HG03558 (cell line): ENCODE measurements at regions not wholly inside any gene's neighbourhood (a gene's known extent, or its start where the extent isn't known, plus 50 kb on each side); places are given as distances from the start of the nearest gene placed in this dataset.

Experiments
- ATAC-seq: cut with Tn5 transposase; IDR thresholded peaks from one replicate; pipeline ENCODE4 v1.9.1; 2021; ENCODE audit warnings: moderate number of reproducible peaks; ENCODE audit not compliant: unreplicated experiment; ENCODE audit errors: extremely low read depth

DNA sequence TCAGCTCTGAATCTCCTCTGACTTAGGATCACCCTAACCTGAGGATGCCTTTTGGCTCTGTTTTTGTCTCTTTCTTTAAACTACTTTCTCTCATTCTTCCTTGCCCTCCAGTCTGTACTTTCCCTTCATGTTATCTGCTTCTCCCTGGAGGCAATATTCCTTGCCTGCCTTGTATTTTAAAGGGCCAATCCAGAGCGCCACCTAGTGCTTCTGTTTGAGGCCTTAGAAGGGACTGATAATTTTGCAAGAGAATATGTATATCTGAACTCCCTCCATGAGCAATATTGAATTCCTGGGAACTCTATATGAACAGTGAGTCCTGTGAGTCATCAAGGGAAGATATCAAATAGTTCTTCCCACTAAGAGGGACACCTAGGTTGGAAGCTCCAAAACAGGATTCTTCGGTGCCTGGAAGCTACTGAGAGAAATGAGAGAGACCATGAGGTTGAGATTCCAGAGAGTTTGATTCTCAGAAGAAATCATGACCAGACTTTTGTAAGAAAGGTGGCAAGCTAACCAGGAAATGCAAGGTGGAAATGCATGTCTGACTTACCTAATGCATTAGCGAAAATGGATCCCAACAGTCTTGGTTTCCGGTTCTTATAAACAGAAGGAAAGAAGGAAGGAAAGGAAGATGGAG lies 203.8 kb upstream of the CD96 start:
- ATAC-seq: no peak

DNA sequence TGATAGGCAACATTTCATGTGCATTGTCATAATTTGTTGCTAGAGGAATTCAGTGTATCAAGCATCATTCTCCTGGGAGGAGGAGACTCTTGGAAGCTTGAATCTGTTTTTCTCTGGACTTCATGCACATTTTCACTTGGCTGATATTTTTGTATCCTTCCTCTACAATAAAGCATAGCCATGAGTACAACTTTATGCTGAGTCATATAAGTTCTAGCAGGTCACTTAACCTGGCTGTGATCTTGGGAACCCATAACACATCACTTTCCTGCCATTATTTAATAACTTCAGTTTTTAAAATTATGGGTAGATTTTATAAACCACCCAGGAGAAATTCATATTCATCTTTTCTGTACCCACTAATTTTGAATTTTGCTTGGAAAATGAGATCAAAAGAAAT lies 203.0 kb upstream of the CD96 start:
- ATAC-seq: no peak

- no peak for ATAC-seq
These were observed 190.7 kb upstream of the CD96 start for GRCh38 chr3:111351334-111351733.

GRCh38 chr3:111352585-111352984 lies 189.4 kb upstream of the CD96 start:
- no peak for ATAC-seq

- no peak for ATAC-seq
These were observed 182.6 kb upstream of the CD96 start for GRCh38 chr3:111359261-111360030.

- no peak for ATAC-seq
These were observed 179.5 kb upstream of the CD96 start for GRCh38 chr3:111362381-111363009.

DNA sequence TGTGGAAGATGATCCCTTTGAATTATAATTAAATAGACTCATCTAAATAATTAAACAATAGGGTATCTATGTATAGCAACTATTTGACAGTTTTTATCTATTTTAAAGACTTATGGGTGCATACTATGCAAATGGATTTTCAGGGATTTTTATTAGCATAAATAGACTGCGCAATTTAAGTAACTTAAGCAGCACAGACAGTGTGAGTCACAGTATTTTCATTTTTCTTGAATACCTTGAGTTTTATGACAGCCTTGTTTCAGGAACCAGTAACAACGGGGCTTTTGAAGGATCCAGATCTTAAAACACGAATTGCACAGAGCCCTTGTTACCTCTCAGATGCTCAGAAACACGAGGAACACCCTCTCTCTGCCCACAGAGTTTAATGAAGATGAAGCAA lies 175.5 kb upstream of the CD96 start:
- no peak for ATAC-seq

GRCh38 chr3:111368056-111368455 lies 173.9 kb upstream of the CD96 start:
- no peak for ATAC-seq

DNA sequence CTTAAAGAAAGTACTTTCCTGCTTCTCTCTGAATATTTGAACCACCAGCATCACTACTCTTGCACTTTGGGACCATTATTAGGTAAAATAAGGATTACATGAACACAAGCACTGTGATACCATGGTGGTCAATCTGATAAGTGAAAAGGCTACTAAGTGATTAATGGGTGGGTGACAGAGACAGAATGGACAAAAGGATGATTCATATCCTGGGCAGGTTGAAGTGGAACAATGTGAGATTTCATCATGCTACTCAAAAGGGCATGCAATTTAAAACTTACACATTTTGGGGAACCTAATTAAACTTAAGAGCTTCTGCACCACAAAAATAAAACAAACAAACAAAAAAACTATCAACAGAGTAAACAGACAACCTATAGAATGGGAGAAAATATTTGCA lies 172.0 kb upstream of the CD96 start:
- ATAC-seq: no peak

DNA sequence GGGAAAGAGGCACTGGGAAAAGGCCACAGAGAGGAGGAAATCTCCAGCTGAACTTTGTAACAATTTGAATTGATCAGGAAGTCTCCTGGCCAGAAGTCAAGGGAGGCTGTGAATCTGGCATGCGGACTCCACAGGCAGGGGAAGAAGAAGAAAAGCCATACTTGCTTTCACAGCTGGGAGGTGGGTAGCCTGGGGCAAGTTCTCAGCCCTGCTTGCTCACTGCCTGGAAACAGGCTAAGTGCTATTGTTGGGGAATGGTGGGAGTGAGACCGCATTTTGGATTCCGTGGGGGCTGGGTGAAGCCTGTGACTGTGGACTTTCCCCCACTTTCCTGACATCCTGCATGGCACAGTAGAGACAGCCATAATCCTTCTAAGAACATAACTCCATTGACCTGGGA lies 168.8 kb upstream of the CD96 start:
- ATAC-seq: no peak

DNA sequence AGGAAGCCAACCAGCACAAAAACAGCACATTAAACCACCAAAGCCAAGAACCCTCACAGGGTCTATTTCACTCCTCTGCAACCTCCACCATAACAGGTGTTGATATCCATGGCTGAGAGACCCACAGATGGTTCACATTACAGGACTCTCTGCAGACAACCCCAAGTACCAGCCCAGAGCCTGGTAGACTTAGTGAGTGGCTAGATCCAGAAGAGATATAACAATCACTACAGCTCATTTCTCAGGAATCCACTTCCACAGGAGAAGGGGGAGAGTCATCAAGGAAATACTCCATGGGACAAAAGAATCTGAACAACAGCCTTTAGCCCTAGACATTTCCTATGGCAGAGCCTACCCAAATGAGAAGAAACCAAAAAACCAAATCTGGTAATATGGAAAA lies 168.1 kb upstream of the CD96 start:
- ATAC-seq: no peak

DNA sequence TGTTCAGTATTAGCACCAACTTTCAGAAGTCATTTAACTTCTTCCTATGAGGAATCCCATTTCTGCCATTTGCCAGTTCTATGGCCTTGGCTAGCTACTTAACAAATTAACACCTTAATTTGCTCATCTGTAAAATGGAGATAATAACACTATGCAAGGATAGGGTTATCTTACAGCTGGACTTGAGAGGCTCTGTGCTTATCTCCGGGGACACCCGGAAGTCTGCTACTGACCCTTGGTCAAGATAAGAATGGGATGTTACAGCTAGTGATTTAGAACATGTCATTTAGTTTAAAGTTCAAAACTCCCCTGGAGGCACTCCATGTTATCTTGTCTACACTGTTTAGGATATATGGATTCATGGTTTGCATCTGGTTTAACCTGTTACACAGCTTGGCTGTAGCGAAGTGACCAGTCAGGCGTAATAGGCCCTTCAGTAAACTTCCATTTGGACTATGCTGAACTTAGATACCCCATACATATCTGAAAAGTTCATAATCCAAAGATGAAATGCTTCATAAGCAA lies 156.0 kb upstream of the CD96 start:
- no peak for ATAC-seq

DNA sequence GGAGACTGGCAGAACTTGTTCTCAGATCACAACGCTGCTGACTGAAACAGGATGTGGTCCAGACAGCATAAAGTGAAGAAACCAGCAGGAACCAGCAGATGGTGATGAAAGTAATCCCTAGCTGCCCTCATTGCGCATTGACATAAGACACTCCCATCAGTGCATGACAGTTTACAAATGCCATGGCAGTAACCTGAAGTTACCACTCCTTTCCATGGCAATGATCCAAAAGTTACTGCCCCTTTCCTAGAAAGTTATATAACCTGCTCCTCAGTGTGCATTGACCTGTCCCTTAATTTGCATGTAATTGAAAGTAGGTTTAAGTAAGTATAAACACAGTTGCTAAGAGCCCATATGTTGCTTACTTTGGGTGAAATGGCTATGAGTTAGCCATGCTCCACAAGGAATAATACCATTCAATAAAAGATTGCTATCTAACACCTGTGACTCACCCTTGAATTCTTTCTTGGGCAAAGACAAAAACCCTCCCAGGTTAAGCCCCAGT lies 149.1 kb upstream of the CD96 start:
- no peak for ATAC-seq

DNA sequence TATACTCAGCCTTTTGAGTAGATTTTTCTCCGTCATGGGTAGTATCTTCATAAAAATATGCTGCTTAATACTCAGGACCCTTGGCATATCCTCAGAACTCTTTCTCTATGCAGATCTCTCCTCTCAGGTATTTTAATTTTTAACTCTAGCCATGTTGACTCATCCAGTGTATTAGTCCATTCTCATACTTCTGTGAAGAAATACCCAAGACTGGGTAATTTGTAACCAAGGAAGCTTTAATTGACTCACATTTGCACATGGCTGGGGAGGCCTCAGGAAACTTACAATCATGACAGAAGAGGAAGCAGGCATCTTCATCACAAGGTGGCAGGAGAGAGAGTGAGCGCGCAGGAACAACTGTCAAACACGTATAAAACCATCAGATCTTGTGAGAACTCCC lies 129.3 kb upstream of the CD96 start:
- ATAC-seq: no peak

DNA sequence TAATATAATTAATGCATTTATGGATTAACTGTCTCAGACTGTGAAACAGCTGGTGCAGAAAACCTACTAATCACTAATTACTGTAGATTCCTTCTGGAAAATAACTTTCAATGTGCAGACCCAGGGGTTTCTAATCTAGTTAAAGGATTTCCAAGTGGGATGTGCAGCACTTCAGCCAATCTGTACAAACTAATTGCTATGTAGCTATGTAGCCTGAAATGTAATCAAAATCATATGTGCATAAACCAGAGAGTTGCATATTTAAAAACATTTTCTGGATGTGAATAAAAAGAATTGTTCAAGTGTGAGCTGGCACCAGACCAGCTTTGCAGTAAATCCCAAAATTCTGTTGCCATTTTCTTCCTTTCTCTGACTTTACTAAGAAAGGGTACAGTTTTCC lies 127.5 kb upstream of the CD96 start:
- no peak for ATAC-seq

DNA sequence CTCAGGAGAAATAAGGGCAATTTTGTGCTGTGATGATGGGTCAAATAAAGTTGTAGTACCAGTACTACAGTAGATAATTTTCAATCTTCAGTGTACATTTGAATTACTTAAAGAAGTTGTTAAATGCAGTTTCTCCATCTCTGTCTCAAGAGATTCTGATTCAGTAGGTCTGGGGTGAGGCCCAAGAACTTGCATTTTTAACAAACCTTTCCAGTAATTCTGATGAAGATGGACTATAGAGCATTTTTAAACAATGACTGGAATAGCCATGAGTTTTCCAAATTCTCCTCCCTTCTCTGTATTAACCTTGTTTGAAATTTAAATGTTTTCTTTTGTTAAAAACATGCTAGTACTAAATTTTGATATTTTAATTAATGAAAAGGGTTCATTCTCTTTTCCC lies 127.0 kb upstream of the CD96 start:
- no peak for ATAC-seq

DNA sequence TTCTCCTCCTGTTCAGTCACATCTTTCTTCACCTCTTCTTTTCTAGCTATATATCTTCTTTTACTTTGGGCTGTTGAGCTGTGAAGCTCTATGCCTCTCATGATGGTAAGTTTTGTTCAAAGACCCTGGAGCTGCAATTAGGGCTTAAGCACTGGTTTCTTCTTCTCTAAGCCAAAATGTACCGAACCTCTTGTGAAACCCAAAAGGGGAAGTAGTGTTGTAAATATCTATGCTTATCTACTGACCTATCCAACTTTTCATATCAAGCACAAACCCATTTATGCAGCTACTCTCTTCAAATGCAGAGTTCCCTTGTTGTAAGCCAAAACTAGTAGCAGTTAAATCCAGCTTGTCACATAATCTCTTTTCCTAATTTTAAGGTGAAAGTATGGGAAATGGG lies 123.6 kb upstream of the CD96 start:
- ATAC-seq: no peak

- ATAC-seq: no peak
These were observed 113.7 kb upstream of the CD96 start for GRCh38 chr3:111428301-111428700.

DNA sequence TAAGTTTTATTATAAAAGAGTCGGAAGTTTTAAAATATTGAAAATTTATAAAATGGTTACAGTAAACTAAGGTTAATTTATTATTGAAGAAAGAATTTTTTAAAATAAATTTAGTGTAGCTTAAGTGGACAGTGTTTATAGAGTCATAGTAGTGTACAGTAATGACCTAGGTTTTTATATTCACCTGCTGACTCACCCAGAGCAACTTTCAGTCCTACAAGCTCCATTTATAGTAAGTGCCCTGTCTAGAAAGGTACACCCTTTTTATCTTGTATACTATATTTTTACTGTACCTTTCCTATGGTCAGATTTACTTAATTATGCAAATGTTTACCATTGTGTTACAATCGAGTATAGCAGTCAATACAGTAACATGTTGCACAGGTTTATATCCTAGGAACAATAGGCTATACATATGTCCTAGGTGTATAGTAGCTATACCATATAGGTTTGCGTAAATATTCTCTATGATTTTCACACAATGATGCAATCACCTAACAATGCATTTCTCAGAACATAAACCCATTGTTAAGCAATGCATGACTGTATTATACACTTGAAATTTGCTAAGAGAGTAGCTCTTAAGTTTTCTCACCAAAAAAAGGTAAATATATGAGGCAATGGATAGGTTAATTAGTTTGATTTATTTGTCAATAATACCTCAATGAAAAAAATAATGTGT lies 106.9 kb upstream of the CD96 start:
- no peak for ATAC-seq

DNA sequence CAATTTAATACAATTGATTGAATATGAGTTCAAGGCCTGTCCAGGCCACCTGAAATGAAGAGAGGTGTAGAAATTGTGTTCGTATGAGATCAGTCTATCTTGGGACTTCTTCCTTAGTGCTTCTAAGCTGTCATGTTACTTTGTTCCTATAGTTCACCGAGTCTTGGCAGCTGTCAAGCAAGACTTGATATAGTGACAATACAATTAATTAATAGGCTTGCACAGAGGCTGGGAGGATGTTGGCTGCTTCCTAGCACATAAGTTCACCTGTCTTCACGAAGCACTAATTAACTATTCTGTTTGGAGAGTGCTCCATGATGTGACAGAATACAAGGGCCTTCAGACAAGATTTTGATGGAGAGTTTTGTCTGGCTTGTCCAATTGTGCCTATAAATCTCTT lies 103.7 kb upstream of the CD96 start:
- no peak for ATAC-seq

DNA sequence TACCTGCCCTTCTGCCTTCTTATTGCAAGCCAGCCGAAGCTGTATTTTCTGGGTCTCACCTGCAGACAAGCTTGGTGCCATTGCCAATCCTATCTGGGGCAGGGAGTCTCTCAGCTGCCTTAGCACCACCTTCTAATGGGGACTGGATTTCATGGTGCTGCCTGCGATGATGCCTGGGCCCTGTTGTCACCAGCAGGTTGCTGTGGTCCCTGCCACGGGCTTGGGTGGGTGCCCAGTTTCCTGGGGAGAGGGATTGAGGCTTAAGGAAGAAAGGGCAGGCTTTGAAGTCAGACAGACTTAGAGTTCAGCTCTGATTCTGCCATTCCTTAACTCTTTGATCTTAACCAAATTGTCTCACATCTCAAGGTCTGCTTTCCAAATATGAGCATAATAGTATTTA lies 87.4 kb upstream of the CD96 start:
- ATAC-seq: no peak
